ENCODE measurements at regions not wholly inside any gene's neighbourhood (a gene's known extent, or its start where the extent isn't known, plus 50 kb on each side); places are given as distances from the start of the nearest gene placed in this dataset.

GRCh38 chr11:19437760-19438159 lies 197.0 kb upstream of the E2F8 start:
- TF ChIP-seq CTCF (conservative IDR thresholded peaks at IDR 0.05; ENCODE audit: low read depth in 2 of 2) (no peak), REST (IDR thresholded peaks at IDR 0.05; ENCODE audit: unreplicated experiment) (no peak), JUNB (IDR thresholded peaks at IDR 0.05; ENCODE audit: unreplicated experiment) (no peak), ZNF114 (CRISPR knock-in tag; IDR thresholded peaks at IDR 0.05) (no peak), EZH2 (IDR thresholded peaks at IDR 0.05; ENCODE audit: low read depth, unreplicated experiment) (no peak), NANOG (IDR thresholded peaks at IDR 0.05; ENCODE audit: borderline replicate concordance) (no peak), POLR2AphosphoS5 (IDR thresholded peaks at IDR 0.05; ENCODE audit: low read depth) (no peak), EZH2phosphoT487 (IDR thresholded peaks at IDR 0.05; ENCODE audit: unreplicated experiment) (no peak)
